GM21529 (cell line): ENCODE measurements at regions not wholly inside any gene's neighbourhood (a gene's known extent, or its start where the extent isn't known, plus 50 kb on each side); places are given as distances from the start of the nearest gene placed in this dataset.

Experiments used
- ATAC-seq: cut with Tn5 transposase; IDR thresholded peaks from one replicate; pipeline ENCODE4 v1.9.1; 2021; ENCODE audit not compliant: unreplicated experiment

DNA sequence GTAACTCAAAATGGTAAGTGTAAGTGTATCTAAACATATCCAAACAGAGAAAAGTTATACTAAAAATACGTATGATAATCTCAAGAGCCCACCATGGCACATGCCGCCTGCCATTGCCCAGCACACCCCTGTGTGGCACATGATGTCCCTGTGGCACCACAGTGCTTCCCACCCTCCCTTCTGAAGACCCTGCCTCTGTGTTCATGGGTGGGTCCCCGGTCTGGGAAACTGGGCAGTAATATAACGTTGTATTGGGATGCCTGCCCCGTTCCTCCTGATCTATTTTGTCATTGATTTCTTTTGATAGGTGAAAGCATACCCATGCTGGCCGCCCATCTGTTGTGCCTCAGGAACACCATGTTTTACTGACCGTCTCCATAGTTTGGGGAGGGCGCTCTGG is 296.8 kb upstream of the SHH start:
- no peak for ATAC-seq

DNA sequence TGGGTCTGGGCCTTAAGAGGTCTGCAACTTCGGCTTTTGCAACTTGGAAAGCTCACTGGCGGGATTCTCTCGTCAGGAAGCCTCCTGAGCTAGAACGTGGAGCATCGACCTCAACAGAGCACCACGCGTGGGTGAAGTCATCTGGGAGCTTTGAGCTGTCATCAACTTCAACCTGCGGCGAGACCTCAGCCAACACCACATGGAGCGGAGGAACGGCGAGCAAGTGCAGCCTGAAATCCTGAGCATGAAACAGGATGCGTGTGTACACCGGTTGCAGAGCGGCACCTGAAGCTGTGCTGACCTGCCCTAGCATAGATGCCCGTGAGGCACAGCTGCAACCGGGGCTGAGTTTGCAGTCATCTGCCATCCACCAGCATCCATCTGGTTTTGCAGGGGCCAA is 295.7 kb upstream of the SHH start:
- no peak for ATAC-seq

DNA sequence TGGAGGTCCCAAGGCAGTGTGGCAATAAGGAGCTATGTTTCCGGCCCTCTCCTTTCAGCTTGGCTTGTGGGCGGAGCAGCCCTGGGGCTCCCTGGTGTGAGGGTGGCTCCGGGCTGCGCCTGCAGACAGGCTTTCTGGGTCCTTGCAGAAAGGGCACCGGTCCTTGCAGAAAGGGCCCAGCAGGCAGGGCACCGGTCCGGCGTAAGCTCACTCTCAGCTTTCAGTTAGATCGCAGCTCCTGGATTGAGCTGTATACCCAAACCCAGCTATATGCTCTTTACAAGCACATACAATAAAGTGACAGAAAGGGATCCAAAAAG is 293.8 kb upstream of the SHH start:
- no peak for ATAC-seq

DNA sequence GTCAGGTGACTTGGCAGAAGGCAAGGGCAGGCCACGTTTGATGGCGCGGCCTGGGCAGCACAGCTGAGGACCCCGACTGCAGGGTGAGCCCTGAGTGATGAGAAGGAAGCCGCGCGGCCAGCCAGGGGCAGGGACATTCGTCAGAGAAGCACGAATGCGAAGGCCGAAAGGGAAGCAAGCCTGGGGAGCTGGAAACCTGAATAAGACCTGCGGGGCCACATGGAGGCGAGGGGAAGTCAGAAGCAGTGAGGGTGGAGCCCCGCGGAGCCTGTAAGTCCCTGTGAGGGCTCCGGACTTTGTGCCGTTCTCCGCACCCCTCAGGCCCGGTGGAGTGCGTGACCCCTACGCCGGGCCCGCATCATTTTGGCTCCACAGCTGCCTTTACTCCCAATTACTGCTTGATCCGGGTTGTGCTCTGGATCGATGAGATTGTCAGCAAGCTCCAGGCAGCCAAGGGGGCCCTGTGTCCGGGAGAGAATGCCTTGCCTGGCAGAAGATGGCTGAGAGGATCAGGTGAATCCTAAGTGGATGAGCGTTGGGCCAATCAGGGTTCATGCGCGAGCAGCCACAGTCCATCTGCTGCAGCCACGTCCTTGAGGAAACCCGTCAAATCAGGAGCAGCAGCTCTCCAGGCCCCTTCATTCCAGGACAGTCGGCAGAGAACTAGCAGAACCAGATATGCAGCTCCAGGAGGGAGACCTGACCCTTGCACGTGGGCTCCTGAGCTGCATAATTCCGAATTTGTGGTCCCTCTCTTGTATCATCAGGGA is 293.3 kb upstream of the SHH start:
- no peak for ATAC-seq

DNA sequence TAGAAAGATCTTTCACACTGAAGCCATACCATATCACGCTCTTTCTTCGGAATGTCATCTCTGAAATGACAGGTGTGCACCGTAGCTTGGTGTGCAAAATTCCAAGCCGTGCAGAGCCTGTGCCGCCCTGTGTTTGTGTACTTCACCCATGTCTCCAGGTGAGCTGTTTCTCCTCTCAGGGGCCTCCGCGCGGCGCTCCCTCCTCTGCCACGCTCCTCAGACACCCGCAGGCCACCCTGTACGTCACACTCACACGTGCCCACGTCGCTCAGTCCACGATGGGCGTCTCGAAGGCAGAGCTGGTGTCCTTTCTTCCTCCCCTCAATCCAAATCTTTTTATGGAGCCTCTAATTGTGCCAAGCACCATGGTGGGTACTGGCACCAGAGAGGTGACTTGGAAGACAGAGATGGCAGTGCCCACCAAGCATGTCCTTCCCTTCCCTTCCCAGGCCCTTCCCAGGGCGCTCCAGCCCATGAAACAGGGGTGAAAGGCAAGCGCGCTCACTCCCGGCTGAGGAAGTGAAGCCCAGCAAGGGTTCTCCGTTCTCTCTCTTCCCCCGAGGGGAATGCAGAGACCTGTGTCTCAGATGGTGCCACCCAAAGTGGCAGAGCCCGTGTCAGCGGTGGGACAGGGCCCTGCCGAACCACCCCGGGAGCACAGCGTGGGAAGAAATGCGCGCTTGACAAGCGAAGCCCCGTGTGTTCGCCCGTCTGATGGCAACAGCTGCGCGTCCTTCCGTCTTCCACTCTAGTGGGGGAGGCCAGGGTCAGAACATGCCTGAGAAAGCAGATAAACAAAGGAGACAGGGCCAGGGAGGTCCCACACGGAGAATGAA is 292.5 kb upstream of the SHH start:
- no peak for ATAC-seq

DNA sequence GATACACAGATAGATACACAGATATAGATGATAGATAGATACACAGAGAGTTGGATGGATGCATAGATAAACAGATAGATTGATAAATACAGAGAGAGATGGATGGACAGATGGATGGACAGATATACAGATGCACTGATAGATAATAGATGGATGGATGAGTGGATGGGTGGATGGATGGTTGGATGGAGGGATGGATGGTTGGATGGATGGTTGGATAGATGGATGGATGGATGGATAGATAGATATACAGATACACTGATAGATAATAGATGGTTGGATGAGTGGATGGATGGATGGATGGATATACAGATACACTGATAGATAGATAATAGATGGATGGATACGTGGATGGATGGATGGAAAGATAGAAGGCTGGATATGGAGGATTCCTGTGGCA is 290.0 kb upstream of the SHH start:
- no peak for ATAC-seq

DNA sequence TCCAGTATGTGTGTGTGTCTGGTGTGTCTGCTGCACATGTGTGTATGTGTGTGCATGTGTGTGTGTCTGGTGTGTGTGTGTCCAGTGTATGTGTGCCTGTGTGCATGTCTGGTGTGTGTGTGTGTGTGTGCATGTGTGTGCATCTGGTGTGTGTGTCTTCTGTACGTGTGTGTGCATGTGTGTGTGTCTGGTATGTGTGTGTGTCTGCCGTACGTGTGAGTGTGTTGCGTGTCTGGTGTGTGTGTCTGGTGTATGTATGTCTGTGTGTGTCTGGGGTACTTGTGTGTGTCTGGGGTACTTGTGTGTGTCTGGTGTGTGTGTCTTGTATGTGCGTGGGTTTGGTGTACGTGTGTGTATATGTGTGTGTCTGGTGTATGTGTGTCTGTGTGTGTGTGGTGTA is 289.1 kb upstream of the SHH start:
- no peak for ATAC-seq

DNA sequence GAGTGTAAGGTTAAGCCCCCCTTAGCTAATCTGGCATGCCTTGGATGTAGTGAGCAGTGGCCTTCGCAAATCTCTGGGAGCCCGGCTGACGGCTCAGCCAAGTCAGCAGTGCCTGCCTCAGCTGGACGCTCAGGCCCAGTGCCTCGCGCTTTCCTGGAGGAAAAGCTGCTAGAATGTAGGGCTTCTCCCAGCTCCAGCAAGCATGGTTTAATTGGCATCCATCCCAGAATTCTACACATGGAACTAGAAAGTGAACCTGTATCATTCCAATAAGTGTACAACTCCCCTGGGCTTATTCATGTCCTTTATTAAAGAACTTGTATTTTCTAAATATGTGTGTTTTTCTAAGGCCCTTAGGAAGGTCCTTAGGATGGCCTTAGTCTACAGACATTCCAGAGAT is 287.8 kb upstream of the SHH start:
- ATAC-seq, result no peak

DNA sequence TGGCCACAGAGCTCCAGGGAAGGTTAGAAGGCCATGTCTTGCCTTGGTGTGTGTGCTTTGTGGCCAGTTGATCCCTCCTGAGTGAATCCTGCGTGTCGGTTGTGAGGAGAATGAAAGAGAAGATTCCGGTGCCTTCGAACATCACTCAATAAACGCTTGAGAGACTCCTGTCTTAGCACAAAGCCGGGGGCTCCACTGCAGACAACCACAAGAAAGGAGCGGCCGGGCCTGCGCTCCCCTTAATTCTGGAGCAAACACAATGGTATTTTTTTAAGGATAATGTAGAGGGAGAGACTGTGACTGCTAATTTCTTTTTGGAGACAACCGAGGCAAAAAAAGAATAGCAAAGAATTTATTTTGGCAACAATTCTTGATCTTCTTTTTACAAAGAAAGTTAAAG is 286.8 kb upstream of the SHH start:
- no peak for ATAC-seq

DNA sequence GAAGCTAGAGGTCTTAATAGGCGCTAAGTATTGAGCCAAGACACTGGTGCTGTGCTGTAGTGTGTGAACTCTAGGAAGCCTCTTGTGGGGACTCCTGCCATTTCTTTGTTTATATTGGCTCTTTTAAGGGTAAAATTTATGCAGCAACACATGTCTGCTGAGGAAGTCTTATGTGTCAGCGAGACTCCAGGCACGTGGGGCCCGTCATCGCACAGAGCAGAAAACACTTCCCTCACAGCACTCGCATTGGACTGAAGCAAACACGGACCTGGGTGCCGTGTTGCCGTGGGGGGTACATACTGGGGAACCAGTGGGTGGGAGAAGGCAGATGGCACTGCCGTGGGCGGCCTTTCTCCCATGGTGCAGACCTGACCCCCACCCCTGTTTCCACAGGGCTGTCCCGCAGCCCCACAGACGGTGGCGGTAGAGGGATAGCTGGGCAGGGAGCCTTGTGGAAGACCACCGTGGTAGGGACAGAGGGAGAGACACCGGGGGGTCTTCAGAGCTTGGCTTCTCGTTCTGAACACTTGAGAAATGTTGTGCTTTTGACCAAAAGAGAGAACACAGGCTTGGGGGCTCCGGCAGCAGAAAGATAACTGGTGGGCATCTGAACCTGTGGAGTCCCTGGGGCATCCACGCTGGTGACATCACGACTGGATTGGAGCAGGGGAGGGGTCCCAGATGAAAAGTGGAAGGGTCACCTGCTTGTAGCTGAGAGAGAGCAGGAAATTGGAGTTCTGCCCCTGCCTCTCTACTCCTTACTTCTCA is 284.7 kb upstream of the SHH start:
- ATAC-seq, result no peak

DNA sequence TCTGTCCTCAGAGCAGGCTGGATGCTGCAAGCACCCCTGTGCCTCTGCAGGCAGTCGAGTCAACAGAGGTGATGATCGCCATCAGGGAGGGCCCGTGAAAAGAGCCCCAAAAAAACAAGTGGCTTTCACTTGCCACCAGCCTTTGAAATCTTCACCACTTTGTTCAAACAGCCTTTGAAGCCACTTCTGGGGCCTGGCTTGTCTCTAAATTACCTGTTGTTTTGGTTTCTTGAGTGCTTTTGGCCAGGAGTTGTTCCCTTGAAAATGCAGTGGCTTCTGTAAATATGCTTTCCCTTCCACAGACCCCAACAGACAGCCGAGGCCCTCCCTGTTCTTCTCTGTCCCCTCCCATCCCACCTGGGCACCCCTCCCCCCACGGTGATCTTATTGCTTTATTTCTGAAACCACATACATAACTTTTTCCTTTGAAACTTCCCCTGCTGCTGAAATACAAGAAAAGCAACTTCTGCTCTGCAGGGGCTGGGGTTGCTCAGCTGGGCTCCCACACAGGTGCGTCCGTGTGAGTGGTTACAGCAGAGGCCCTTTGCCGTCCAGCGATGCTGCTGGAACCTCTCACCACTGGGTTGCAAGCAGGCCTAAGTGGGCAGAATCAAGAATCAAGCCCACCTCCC is 283.8 kb upstream of the SHH start:
- no peak for ATAC-seq

DNA sequence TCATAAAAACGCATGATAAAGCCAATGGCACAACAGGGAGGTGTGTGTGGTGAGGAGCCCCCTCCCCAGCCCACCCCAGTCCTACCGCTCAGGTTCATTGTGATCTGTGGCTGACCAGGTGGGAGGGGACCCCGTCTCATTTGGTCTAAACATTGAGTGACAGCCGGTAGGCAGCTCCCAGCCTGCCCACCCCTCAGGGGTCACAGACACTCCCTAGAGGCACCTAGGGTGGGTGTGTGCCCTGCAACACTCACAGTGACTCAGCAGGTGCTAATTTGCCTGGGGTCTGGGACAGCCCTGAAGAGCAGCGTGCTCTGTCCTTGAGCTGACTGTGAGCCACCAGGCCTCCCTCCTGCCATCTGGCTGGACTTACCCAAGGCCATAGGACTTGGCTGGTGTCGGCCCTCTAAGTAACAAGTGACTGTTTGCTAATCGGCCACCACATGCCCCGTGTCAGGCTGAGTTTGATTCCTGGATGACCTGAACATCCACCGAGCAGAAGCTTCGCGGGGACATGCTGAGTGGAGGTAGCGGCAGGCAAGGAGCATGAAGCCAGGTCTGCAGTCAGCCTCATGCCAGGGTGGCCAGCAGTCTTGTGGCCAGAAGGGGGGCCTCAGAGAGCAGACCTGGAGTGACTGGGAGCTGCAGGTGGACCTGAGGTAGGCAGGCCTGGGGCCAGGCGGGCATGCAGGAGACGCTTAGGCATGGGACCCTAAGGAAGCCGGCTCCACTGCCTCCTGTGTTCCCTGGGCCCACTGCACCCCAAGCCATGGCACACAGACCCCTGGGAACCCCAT is 282.3 kb upstream of the SHH start:
- ATAC-seq, result no peak

DNA sequence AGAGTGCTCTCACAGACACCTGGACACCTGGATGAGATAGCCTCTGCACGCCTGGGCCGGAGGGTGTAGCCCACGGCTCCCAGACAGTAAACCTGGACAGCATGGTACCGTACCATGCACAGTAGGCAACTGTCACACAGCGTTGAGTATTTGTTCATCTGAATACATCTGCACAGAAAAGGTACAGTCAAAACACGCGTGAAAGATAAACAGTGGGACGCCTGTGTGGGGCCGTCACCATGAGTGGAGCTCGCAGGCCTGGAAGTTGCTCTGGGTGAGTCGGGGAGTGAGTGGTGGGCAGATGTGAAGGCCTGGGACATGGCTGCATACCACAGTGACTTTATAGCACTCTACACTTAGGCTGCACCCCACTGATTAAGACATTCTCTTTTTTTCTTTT is 280.0 kb upstream of the SHH start:
- no peak for ATAC-seq

DNA sequence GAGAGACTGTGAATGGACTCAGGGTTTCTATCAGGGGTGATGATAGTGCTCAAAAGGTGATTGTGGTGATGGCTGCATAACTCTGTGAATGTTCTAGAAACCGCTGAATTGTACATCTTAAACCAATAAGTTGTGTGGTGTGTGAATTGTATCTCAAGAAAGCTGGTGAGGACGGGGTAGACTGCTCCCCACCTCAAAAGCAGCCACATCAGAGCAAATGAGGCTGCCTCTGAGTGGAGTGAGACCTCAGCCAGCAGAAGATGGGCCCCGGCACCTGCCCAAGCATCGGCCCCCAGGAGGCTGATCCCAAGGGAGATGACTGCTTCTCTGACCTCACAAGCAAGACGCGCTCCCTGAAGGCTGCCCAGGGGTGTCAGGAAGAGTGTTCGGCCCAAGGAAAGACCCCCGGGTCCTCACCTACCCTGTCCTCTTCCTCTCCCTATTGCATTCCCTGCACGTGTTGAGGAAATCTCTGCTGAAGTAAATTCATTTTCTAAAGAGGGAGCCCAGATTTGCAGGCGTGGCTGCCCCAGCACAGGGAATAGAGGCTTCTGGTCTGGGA is 279.3 kb upstream of the SHH start:
- no peak for ATAC-seq

DNA sequence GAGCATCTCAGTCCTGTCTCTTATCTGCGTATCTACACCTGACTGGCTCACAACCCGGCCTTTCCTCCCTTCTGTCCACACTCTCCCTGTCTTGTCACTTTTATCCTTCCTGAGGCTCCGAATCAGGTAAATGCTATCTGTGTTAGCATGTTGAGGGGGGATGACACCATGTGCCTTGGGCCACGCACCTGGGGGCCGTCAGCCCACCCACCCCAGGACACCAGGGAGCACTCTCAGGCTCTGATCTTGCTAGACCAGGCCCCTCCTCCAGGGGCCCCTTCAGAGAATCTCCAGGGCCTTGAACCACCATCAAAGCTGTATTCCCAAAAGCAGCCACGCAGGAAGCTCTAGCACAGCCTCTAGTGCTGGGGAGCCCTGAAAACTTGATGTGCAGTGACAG is 278.7 kb upstream of the SHH start:
- ATAC-seq, result no peak

DNA sequence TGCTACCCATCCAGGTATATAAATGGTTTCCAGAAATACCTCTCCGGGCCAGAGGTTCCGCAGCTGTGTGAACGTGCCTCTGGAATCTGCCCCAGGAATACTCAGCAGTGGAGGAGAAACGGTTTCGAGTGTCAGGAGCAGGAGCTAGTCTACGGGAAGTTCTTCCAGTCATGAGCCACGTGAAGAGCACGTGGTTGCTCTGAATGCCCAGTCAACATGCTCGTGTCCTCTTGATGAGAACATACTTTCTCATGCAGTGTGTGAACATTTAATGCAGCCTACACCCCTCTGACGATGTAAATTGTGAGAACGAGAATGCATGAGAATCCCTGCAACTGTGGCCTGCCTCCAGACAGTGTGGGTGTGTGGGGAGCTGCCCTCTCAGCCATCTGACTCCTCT is 277.0 kb upstream of the SHH start:
- ATAC-seq, result no peak

DNA sequence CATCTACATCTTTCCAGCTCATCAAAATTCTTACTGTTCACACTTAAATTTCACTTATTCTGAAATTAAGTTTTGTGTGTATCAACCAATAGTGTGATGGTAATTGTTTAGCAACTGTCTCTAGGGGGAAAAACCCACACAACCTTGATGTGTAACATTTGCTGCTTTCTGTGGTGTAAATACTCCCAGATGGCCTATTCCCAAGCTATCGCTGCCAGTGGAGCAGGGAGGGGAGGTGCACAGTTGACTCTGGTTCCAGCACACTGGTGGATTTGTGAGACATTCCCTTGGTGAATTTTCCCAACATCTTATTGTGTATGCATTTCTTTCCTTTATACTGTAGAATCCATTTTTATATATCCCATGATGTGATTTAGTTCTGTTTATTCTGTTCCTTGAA is 275.9 kb upstream of the SHH start:
- ATAC-seq, result no peak

DNA sequence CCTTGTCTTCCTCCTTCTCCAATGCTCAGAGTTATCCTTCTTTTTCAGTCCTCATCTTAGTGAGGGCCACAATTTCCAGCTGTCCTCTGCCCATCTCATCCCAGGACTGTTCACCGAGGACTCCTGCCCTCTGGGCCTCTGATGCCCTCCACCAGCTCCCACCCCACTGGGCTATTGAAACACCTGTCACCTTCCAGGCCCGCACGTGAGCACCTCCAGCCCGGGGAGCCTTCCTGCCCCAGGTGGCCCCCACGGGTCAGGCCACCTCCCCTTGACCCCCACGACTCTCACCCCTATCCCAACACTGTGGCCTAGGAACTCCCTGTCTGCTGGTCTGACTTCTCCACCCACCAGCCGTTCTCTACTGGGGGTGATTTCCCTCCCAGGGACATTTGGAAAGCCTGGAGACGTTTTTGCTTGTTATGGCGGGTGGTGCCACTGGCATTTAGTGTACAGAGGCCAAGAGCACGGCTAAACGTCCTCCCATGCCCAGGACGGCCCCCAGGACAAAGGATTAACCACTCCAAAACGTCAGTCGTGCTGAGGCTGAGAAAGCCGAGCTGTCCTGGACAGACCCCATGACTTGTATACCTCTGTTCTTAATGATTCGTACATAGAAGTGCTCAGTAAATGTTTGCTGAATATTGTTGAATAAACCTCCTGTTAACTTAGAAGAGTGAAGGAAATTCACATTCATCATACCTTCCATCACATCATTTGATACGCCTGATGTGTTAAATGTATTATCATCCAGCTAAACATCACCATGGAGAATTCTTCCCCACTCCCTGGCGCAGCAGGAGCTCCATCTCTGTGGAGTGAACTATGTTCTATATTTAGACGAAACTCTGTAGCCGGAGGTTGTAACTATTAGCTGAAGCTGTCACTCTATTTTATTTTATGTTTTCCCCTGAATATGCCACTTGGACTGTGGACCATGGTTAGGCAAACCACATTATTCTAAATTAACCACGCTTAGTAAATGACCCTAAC is 270.1 kb upstream of the SHH start:
- ATAC-seq, result no peak

DNA sequence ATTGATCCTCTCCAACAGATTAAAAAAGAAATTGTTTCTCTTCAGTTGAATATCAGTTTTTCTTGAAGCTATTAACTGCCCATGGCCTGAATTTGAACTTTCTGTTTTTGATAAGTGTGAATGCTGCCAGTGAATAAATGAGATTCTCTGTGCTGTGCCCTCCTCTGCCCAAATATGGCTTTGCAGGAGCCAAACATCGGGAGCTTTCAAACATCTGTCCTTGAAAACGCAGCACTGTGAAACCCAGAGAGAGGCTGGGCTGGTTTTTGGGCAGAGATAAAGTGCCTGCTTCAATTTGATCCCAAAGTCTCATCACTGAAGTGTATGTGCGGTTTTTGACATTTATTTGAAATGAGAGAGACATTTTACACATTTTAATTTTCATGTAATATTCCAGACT is 268.3 kb upstream of the SHH start:
- no peak for ATAC-seq
